SU-DHL-6 (cell line): ENCODE measurements at regions not wholly inside any gene's neighbourhood (a gene's known extent, or its start where the extent isn't known, plus 50 kb on each side); places are given as distances from the start of the nearest gene placed in this dataset.

ENCODE experiments used
- H2AFZ ChIP-seq: fragments of 200-600 bp; sonication (generic); 2 replicates; pipeline ENCODE4 v1.6.1; 2014; ENCODE audit warnings: low read depth, mild to moderate bottlenecking, moderate library complexity, mixed read lengths, antibody characterized with exemption, low read length; ENCODE audit not compliant: severe bottlenecking
- H3F3A ChIP-seq: fragments of 200-600 bp; shearing (Covaris generic); 2 replicates; pipeline ENCODE4 v1.6.0; 2016; ENCODE audit warnings: antibody characterized with exemption, mild to moderate bottlenecking; ENCODE audit not compliant: insufficient read depth
- H3K27ac ChIP-seq: fragments of 200-600 bp; sonication (generic); 2 replicates; pipeline ENCODE4 v1.5.1; 2016; ENCODE audit warnings: low read depth, mild to moderate bottlenecking, low read length, moderate library complexity, mixed read lengths
- H3K27me3 ChIP-seq: fragments of 200-600 bp; sonication (generic), shearing (Covaris generic); 2 replicates; pipeline ENCODE4 v1.6.0; 2014; ENCODE audit warnings: mild to moderate bottlenecking, low read length
- H3K36me3 ChIP-seq: fragments of 200-600 bp; sonication (generic); 2 replicates; pipeline ENCODE4 v1.6.1; 2014; ENCODE audit warnings: mild to moderate bottlenecking, low read length, mixed read lengths
- H3K4me2 ChIP-seq: fragments of 300-600, 200-600 bp; shearing (Covaris generic), sonication (generic); 2 replicates; pipeline ENCODE4 v1.6.0; 2014; ENCODE audit warnings: low read length, low read depth, mild to moderate bottlenecking; ENCODE audit not compliant: poor library complexity, severe bottlenecking
- H3K4me3 ChIP-seq: fragments of 200-600 bp; sonication (generic); 2 replicates; pipeline ENCODE4 v1.5.1; 2014; ENCODE audit warnings: antibody characterized with exemption, low read length, mild to moderate bottlenecking, mixed read lengths; ENCODE audit not compliant: insufficient read depth, poor library complexity, severe bottlenecking
- H3K79me2 ChIP-seq: fragments of 200-600 bp; sonication (generic); 2 replicates; pipeline ENCODE4 v1.6.1; 2014; ENCODE audit warnings: mild to moderate bottlenecking, low read length, moderate library complexity; ENCODE audit not compliant: insufficient read depth
- H3K9ac ChIP-seq: fragments of 200-600 bp; sonication (generic); 2 replicates; pipeline ENCODE4 v1.7.0; 2014; ENCODE audit warnings: mild to moderate bottlenecking, low read length
- H3K9me2 ChIP-seq: fragments of 200-600 bp; sonication (generic); replicated peaks from 2 replicates; pipeline ENCODE4 v1.6.1; 2014; ENCODE audit warnings: low read length; ENCODE audit not compliant: insufficient read depth
- H3K9me3 ChIP-seq: fragments of 200-600 bp; sonication (generic); 2 replicates; pipeline ENCODE4 v1.6.1; 2014; ENCODE audit warnings: low read length, mixed read lengths; ENCODE audit not compliant: insufficient read depth
- H4K20me1 ChIP-seq: fragments of 200-600 bp; sonication (generic); 2 replicates; pipeline ENCODE4 v1.6.1; 2014; ENCODE audit warnings: low read depth, mild to moderate bottlenecking, antibody characterized with exemption, low read length, moderate library complexity, mixed read lengths
- CTCF ChIP-seq: fragments of 200-600 bp; sonication (generic); IDR thresholded peaks from one replicate; pipeline ENCODE4 v1.5.1; 2017; ENCODE audit warnings: antibody characterized with exemption, mild to moderate bottlenecking, low read length, moderate library complexity; ENCODE audit not compliant: insufficient read depth, poor library complexity, severe bottlenecking
- EZH2phosphoT487 ChIP-seq: fragments of 200-600 bp; sonication (generic), shearing (Covaris generic); conservative IDR thresholded peaks from 2 replicates; pipeline ENCODE4 v1.6.1; 2018; ENCODE audit warnings: mild to moderate bottlenecking, antibody characterized with exemption, low read length, moderate library complexity, mixed read lengths

GRCh38 chr10:90975096-90975495, 54.2 kb upstream of the ANKRD1 start:
- no peaks in the 10 kb centered on the region for H3K9me3 ChIP-seq
- no peaks in the 10 kb centered on the region for H4K20me1 ChIP-seq
- no peaks in the 10 kb centered on the region for H3K27me3 ChIP-seq
- TF ChIP-seq CTCF (no peak), EZH2phosphoT487 (no peak)
- no peak overlapping the region for H3K9ac ChIP-seq
- no peak overlapping the region for H3K4me2 ChIP-seq
- no peaks in the 10 kb centered on the region for H3K36me3 ChIP-seq
- H3F3A ChIP-seq: no peaks in the 10 kb centered on the region
- no peaks in the 10 kb centered on the region for H3K9me2 ChIP-seq
- H3K4me3 ChIP-seq: no peak overlapping the region
- H3K79me2 ChIP-seq: no peaks in the 10 kb centered on the region
- H2AFZ ChIP-seq: no peak overlapping the region
- no peak overlapping the region for H3K27ac ChIP-seq

GRCh38 chr10:90977162-90977854, 56.4 kb upstream of the ANKRD1 start:
- no peaks in the 10 kb centered on the region for H4K20me1 ChIP-seq
- no peak overlapping the region for H2AFZ ChIP-seq
- no peaks in the 10 kb centered on the region for H3K36me3 ChIP-seq
- H3K79me2 ChIP-seq: no peaks in the 10 kb centered on the region
- no peak overlapping the region for H3K4me2 ChIP-seq
- H3K27me3 ChIP-seq: no peaks in the 10 kb centered on the region
- H3K9ac ChIP-seq: no peak overlapping the region
- no peak overlapping the region for H3K4me3 ChIP-seq
- H3F3A ChIP-seq: no peaks in the 10 kb centered on the region
- H3K9me3 ChIP-seq: no peaks in the 10 kb centered on the region
- H3K27ac ChIP-seq: no peak overlapping the region
- no peaks in the 10 kb centered on the region for H3K9me2 ChIP-seq
- TF ChIP-seq EZH2phosphoT487 (no peak), CTCF (no peak)

GRCh38 chr10:90977855-90978486, 57.1 kb upstream of the ANKRD1 start:
- Histone ChIP-seq H3K9me2 (no peaks in the 10 kb centered on the region), H2AFZ (no peak overlapping the region), H3K27ac (no peak overlapping the region), H4K20me1 (no peaks in the 10 kb centered on the region), H3K9me3 (no peaks in the 10 kb centered on the region), H3K4me2 (no peak overlapping the region), H3K36me3 (no peaks in the 10 kb centered on the region), H3K79me2 (no peaks in the 10 kb centered on the region), H3K9ac (no peak overlapping the region), H3K4me3 (no peak overlapping the region), H3K27me3 (no peaks in the 10 kb centered on the region), H3F3A (no peaks in the 10 kb centered on the region)
- no peak for TF ChIP-seq EZH2phosphoT487
- no peak for TF ChIP-seq CTCF
